AG04449 (cell line): ENCODE measurements at regions not wholly inside any gene's neighbourhood (a gene's known extent, or its start where the extent isn't known, plus 50 kb on each side); places are given as distances from the start of the nearest gene placed in this dataset.

Experiments
- CTCF ChIA-PET: fragments of 350-600 bp; formaldehyde crosslinking; extraction: SDS; loops from one replicate; lab custom pipeline; 2021; ENCODE audit warnings: antibody characterized with exemption; lab: Yijun Ruan, JAX
- POLR2A ChIA-PET: fragments of 400-600, 350-600 bp; formaldehyde crosslinking; extraction: SDS; loops from one replicate; lab custom pipeline; 2020; ENCODE audit warnings: antibody characterized with exemption, inconsistent platforms; lab: Yijun Ruan, JAX
- DNase-seq: peaks from one replicate; pipeline ENCODE4 v3.0.0-alpha.2; 2010; ENCODE audit warnings: low read depth, low spot score
- H3K4me3 ChIP-seq: 2 replicates; pipeline ENCODE4 v1.5.1; 2011; ENCODE audit warnings: low read depth, mild to moderate bottlenecking, control low read depth, low read length
- TF ChIP-seq, protein P1 (sequence below): IDR thresholded peaks from one replicate; pipeline ENCODE4 v1.5.1; 2011; ENCODE audit warnings: mild to moderate bottlenecking, moderate library complexity, low read length, control low read depth, inconsistent platforms; ENCODE audit not compliant: insufficient read depth; ENCODE audit errors: missing control alignments

DNA sequence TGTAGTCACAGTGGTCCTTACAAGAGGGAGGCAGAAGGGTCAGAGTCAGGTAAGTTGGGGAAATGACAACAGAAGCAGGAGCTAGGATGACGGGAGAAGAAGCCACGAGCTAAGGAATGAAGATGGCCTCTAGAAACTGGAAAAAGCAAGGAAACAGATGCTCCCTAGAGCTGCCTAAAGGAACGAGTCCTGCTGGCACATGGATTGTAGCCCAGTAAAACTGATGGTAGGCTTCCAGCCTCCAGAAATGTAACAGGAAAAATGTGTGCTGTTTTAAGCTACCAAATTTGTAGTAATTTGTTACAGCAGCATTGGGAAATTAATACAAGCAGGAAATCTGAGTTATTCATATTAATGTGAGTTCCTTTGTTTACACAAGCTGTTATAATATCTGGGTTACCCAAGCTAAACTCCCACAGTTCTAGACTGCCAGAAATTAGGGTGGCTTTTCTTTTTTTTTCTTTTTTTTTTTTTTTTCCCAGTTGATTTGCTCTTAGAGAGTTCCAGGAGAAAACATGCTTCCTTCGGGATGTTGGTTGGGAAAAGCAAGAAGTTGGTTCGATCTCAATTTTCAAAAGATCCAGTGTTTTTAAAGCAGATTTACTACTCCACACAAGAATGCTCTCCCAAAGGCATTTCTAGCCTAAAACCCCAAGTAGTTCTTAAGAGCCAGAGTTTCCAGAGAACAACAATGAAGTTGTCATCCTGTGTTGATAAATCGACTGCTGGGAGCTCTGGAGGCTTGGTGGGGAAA is 400.0 kb upstream of the SLC24A2 start:
- ChIA-PET POLR2A (no interaction called here), CTCF (interaction anchor here (0.6 kb wide), 1 partner anchor 140 kb away, joined by 3 read pairs; no protein-coding TSS in a partner anchor)
- DNase-seq: no peak
- H3K4me3 ChIP-seq: no peak overlapping the region
- TF ChIP-seq, protein P1, sequence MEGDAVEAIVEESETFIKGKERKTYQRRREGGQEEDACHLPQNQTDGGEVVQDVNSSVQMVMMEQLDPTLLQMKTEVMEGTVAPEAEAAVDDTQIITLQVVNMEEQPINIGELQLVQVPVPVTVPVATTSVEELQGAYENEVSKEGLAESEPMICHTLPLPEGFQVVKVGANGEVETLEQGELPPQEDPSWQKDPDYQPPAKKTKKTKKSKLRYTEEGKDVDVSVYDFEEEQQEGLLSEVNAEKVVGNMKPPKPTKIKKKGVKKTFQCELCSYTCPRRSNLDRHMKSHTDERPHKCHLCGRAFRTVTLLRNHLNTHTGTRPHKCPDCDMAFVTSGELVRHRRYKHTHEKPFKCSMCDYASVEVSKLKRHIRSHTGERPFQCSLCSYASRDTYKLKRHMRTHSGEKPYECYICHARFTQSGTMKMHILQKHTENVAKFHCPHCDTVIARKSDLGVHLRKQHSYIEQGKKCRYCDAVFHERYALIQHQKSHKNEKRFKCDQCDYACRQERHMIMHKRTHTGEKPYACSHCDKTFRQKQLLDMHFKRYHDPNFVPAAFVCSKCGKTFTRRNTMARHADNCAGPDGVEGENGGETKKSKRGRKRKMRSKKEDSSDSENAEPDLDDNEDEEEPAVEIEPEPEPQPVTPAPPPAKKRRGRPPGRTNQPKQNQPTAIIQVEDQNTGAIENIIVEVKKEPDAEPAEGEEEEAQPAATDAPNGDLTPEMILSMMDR: no peak

DNA sequence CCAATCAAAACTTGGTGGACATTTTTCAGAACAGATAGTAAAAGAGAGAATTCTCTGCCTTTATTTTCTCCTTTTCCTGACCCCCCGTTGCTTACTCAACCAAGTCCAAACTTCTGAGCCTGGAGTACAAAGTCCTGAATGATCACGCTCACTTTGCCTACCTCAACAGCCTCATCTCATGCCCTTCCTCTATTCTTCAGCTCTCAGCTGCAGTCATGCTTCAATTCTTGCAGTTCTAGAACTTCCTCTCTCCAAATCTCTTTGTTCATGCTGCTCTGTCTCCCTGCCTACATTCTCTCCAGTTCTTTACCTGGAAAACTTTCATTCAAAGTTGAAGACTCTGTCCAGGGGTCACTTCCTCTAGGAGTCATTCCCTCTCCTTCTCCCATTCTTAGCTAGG is 398.5 kb upstream of the SLC24A2 start:
- no peak for DNase-seq
- POLR2A ChIA-PET: no interaction called here
- TF ChIP-seq, protein P1: no peak
- no peak overlapping the region for H3K4me3 ChIP-seq
- CTCF ChIA-PET: no interaction called here

DNA sequence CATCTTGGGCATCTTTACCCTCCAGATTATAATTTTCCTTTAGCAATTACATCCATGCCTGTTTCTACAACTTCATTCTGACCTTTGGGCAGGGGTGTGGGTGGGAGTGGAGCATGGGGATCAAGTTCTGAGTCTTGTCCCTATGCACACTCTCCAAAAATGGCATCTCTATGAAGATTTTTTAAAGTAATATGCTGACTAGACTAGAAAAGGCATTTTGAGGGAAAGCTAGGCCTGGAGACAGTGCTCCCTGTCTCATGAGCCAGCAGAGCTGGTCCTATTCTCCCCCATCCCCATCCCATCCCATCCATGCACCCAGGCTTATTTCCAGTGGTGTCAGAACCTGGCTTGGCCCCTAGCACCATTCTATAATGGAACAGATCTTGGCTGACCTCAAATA is 398.0 kb upstream of the SLC24A2 start:
- no peak overlapping the region for H3K4me3 ChIP-seq
- ChIA-PET POLR2A (no interaction called here), CTCF (interaction anchor here (0.5 kb wide), 1 partner anchor 179 kb away, joined by 3 read pairs; no protein-coding TSS in a partner anchor)
- no peak for DNase-seq
- TF ChIP-seq, protein P1: no peak

DNA sequence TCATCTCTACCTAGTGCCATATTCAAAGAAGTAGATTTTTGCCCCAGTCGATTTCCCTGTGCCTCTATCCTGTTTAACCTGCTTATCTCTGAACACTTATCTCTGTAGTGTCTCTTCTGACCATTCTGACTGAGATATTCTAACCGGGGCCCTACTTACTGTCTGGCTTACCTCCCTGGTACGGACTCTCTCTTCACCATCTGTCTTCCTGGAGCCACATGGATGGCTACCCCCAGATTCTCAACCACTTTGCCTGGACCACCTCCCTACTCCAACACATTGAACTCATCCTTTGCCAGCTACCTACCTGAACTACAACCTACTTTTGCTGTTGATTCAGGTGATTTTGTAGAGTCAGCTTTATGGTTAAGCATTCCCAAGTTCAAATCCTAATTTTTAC is 397.4 kb upstream of the SLC24A2 start:
- no peak for DNase-seq
- no peak overlapping the region for H3K4me3 ChIP-seq
- ChIA-PET POLR2A (no interaction called here), CTCF (interaction anchor here (0.5 kb wide), 1 partner anchor 179 kb away, joined by 3 read pairs; no protein-coding TSS in a partner anchor)
- TF ChIP-seq, protein P1: no peak

DNA sequence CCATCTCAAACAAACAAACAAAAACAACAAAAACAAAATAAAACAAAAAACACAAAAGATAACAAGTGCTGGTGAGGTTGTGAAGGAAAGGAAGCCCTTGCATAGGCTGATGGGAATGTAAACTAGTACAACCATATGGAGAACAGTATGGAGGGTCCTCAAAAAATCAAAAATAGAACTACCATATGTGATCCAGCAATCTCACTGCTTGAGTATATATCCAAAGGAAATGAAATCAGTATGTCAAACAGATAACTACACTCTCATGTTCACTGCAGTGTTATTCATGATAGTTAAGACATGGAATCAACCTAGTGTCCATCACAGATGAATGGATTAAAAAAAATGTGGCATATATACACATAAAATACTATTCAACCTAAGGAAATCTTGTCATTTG is 395.7 kb upstream of the SLC24A2 start:
- no peak overlapping the region for H3K4me3 ChIP-seq
- DNase-seq: no peak
- TF ChIP-seq, protein P1: no peak
- ChIA-PET CTCF (no interaction called here), POLR2A (no interaction called here)

DNA sequence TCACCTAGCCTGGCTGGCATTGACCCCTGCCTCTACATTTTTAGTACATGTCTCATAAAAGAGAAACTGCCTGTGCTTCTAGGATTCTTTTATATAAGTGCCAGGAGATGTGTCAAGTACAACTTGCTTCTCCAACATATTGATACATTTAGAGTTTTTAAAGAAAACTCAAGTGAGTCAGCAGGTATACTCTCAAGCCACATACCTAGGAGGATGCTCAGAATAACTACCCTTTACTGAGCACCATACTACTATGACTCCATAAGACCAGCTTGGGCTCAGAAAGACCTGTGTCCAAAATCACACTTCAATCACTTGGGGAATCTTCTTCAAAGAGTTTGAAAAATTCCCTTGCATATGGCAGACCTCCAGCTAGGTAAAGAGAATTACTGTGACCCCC is 389.8 kb upstream of the SLC24A2 start:
- no peak overlapping the region for H3K4me3 ChIP-seq
- ChIA-PET CTCF (no interaction called here), POLR2A (no interaction called here)
- TF ChIP-seq, protein P1: no peak
- no peak for DNase-seq
